ENCODE measurements at regions not wholly inside any gene's neighbourhood (a gene's known extent, or its start where the extent isn't known, plus 50 kb on each side); places are given as distances from the start of the nearest gene placed in this dataset.
A peak's percentile ranks its signal among the peaks of the same experiment; 100 is the strongest.

DNA sequence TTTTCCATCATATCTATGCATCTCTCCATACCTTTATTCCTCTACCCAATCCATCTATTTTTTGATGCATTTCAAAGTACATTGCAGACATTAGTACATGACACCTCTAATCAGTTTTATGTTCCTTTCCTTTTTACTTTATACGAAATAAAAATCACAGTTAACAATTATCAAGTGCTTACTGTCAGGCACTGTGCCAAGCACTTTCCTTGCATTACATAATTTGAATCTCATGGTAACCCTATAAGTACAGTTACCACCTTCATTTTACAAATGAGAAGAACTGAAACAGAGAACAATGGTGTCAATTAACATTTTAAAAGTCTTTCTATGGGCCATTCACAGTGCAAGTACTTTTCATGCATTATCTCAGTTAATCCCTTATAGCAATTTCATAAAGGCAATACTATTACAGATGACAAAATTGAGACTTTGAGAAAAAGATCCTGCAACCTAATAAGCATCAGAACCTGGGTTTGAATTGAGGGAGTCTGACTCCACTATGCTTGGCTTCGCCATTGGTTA lies 544.4 kb upstream of the TNP1 start:
- no peak for DNase-seq (ENCODE audit: low read depth)
- peaks cover 21% of the 10 kb centered on the region for H3K4me1 ChIP-seq (ENCODE audit: control insufficient read depth, insufficient read depth, low read length)
- no peak overlapping the region for H3K9ac ChIP-seq (ENCODE audit: low read length)
- no peaks in the 10 kb centered on the region for H3K9me3 ChIP-seq (ENCODE audit: control insufficient read depth, low read length)
- H3K36me3 ChIP-seq (ENCODE audit: control insufficient read depth, insufficient read depth, low read length, severe bottlenecking), result no peaks in the 10 kb centered on the region
- no peaks in the 10 kb centered on the region for H3K27me3 ChIP-seq (replicated peaks; ENCODE audit: control insufficient read depth, insufficient read depth, low read length)
- H3K4me3 ChIP-seq (ENCODE audit: low read length), result no peak overlapping the region

DNA sequence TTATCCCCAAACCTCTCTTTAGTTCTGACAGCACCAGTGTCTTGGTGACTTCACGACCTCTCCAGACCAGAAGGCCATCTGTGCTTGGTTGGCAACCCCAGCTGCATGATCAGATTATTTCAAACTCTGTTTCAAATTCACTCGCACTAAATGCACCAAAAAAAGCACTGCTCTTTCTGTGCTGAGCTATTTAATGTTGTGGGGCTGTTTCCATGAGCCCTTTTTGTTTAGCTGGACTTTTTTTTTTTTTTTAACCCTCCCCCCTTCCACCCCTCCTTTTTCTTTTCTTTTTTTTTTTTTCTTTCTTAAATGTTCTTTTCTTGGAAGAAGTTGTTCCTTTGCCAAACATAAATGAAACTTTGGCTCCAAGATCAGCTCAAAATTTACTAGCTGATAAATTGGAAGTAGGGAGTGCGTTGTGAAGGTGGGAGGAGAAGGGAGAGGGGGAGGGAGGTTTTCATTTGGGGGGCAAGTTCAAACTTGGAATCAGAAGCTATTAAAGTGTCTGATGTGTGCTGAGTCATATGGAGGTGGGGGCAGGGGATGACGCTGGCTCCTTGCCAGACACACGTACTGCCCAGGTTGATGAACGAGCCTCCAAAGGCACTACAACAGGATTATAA lies 543.0 kb upstream of the TNP1 start:
- H3K27me3 ChIP-seq (replicated peaks; ENCODE audit: control insufficient read depth, insufficient read depth, low read length), result no peaks in the 10 kb centered on the region
- DNase-seq (ENCODE audit: low read depth), result no peak
- no peaks in the 10 kb centered on the region for H3K9me3 ChIP-seq (ENCODE audit: control insufficient read depth, low read length)
- H3K4me3 ChIP-seq (ENCODE audit: low read length), result no peak overlapping the region
- peaks cover 20% of the 10 kb centered on the region for H3K4me1 ChIP-seq (ENCODE audit: control insufficient read depth, insufficient read depth, low read length)
- H3K9ac ChIP-seq (ENCODE audit: low read length), result peak overlapping the region; percentile 28
- no peaks in the 10 kb centered on the region for H3K36me3 ChIP-seq (ENCODE audit: control insufficient read depth, insufficient read depth, low read length, severe bottlenecking)

DNA sequence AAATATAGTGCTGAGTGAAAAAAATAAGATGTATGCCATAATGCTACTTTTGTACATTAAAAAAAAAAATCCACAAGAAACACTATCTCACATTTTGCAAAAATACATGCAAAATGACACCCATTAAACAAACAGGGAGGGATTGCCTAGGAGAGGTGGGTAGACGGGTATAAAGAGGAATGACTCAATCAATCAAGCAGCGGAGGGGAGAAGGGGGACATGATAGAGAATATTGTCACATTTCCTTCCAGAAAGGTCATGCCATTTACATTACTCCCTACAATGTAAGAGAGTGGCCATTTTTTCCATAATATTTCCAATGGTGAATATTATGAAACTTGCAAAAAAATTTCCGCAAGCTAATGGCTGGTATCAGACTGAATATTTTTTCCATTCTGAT lies 542.3 kb upstream of the TNP1 start:
- Histone ChIP-seq H3K36me3 (ENCODE audit: control insufficient read depth, insufficient read depth, low read length, severe bottlenecking) (no peaks in the 10 kb centered on the region), H3K9me3 (ENCODE audit: control insufficient read depth, low read length) (no peaks in the 10 kb centered on the region), H3K9ac (ENCODE audit: low read length) (no peak overlapping the region), H3K4me1 (ENCODE audit: control insufficient read depth, insufficient read depth, low read length) (peaks cover 14% of the 10 kb centered on the region), H3K27me3 (replicated peaks; ENCODE audit: control insufficient read depth, insufficient read depth, low read length) (no peaks in the 10 kb centered on the region), H3K4me3 (ENCODE audit: low read length) (no peak overlapping the region)
- DNase-seq (ENCODE audit: low read depth), result no peak

DNA sequence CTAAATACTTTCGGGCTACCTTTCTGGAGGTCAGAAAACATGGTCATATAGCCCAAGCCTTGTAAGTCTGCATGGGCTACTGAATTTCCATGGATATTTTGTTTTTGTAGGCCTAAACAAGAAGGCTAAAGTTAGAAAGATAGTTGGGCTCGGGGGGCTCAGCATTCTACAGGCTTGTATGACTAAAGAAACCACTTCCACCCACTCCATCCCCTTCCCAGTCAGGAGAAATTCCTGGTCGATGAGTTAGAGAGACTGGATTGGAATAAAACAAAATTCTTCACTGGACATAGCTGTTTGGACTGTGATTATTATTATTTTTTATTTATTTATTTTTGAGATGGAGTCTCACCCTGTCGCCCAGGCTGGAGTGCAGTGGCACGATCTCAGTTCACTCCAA lies 539.4 kb upstream of the TNP1 start:
- Histone ChIP-seq H3K9me3 (ENCODE audit: control insufficient read depth, low read length) (no peaks in the 10 kb centered on the region), H3K4me3 (ENCODE audit: low read length) (no peak overlapping the region), H3K27me3 (replicated peaks; ENCODE audit: control insufficient read depth, insufficient read depth, low read length) (no peaks in the 10 kb centered on the region), H3K9ac (ENCODE audit: low read length) (no peak overlapping the region), H3K4me1 (ENCODE audit: control insufficient read depth, insufficient read depth, low read length) (peaks cover 30% of the 10 kb centered on the region), H3K36me3 (ENCODE audit: control insufficient read depth, insufficient read depth, low read length, severe bottlenecking) (no peaks in the 10 kb centered on the region)
- DNase-seq (ENCODE audit: low read depth), result no peak

DNA sequence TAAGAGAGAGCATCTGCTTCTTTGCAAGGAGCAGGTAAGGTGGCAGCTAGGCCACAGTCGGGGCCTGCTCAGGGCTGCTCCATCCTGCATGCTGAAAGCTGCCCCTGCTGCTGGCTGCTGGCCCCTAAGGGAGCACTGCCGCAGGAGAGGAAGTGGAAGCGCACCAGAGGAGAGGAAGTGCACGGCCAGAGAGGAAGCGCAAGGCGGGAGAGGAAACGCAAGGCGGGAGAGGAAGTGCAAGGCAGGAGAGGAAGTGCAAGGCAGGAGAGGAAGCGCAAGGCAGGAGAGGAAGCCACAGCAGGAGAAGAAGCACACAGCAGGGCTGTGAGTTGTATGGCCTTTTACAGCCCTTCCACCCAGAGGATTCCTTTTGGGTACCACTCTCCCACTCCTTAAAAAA lies 539.0 kb upstream of the TNP1 start:
- H3K4me3 ChIP-seq (ENCODE audit: low read length), result no peak overlapping the region
- H3K4me1 ChIP-seq (ENCODE audit: control insufficient read depth, insufficient read depth, low read length), result peaks cover 35% of the 10 kb centered on the region
- no peaks in the 10 kb centered on the region for H3K9me3 ChIP-seq (ENCODE audit: control insufficient read depth, low read length)
- no peaks in the 10 kb centered on the region for H3K27me3 ChIP-seq (replicated peaks; ENCODE audit: control insufficient read depth, insufficient read depth, low read length)
- DNase-seq (ENCODE audit: low read depth), result no peak
- no peak overlapping the region for H3K9ac ChIP-seq (ENCODE audit: low read length)
- H3K36me3 ChIP-seq (ENCODE audit: control insufficient read depth, insufficient read depth, low read length, severe bottlenecking), result no peaks in the 10 kb centered on the region

DNA sequence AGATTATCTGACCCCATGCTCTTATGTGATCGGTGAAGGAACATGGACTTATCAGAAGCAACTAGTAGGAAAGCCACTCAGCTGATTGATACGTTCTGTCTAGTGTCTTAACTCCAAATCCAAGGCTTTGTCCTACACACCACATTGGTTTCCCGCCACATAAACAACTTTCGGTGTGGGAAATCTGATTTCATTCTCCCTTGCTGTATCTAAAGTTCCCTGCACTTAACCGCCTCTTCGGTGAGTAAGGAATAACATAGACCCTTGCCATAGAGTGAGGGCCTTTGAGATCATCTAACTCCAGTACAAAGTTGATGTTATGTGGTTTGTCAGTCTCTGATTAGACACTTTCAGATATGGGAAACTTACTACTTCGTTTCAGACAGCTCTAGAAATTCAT lies 538.2 kb upstream of the TNP1 start:
- no peaks in the 10 kb centered on the region for H3K36me3 ChIP-seq (ENCODE audit: control insufficient read depth, insufficient read depth, low read length, severe bottlenecking)
- H3K9ac ChIP-seq (ENCODE audit: low read length), result no peak overlapping the region
- no peaks in the 10 kb centered on the region for H3K9me3 ChIP-seq (ENCODE audit: control insufficient read depth, low read length)
- DNase-seq (ENCODE audit: low read depth), result no peak
- no peak overlapping the region for H3K4me3 ChIP-seq (ENCODE audit: low read length)
- H3K4me1 ChIP-seq (ENCODE audit: control insufficient read depth, insufficient read depth, low read length), result peaks cover 36% of the 10 kb centered on the region
- H3K27me3 ChIP-seq (replicated peaks; ENCODE audit: control insufficient read depth, insufficient read depth, low read length), result no peaks in the 10 kb centered on the region

DNA sequence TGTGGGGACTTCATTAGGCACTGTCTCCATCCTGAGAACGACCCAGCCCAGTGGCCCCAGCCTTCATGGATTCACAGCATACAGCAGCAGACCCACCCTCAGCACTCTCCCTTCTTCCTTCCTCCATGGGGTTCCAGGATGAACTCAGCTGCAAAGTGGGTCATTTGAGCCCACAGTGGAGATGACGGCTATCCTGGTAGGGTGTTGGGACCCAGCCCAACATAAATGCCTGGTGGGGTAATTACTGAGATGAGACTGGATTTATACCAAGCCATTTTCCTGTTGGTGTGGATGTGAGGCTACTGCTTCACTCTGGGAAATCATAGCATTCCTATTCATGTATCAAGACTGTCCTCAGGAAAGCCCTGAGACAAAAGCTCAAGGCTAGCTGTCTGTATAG lies 536.7 kb upstream of the TNP1 start:
- no peaks in the 10 kb centered on the region for H3K36me3 ChIP-seq (ENCODE audit: control insufficient read depth, insufficient read depth, low read length, severe bottlenecking)
- H3K4me3 ChIP-seq (ENCODE audit: low read length), result no peak overlapping the region
- peaks cover 31% of the 10 kb centered on the region for H3K4me1 ChIP-seq (ENCODE audit: control insufficient read depth, insufficient read depth, low read length)
- no peaks in the 10 kb centered on the region for H3K9me3 ChIP-seq (ENCODE audit: control insufficient read depth, low read length)
- no peak for DNase-seq (ENCODE audit: low read depth)
- H3K27me3 ChIP-seq (replicated peaks; ENCODE audit: control insufficient read depth, insufficient read depth, low read length), result no peaks in the 10 kb centered on the region
- H3K9ac ChIP-seq (ENCODE audit: low read length), result no peak overlapping the region

DNA sequence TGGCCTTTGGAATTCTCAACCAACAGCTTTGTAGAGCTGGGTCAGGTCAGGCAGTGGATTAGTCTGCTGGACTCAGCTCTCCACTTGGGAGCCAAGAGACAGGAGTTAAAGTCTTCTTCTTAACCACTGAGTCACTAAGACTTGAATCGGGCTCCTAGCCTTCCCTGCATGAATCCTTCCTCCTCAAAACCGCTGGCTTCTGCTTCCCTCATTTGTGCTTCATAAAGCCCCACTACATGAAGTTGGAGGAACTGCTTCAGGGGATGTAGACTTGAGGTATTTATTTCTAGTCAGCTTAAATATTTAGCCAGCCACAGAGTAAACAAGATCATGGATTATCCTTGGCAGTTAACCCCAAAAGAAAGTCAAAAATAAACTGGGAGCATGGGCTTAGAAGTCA lies 536.3 kb upstream of the TNP1 start:
- Histone ChIP-seq H3K4me1 (ENCODE audit: control insufficient read depth, insufficient read depth, low read length) (peaks cover 31% of the 10 kb centered on the region), H3K9ac (ENCODE audit: low read length) (no peak overlapping the region), H3K9me3 (ENCODE audit: control insufficient read depth, low read length) (peaks cover under 1% of the 10 kb centered on the region), H3K36me3 (ENCODE audit: control insufficient read depth, insufficient read depth, low read length, severe bottlenecking) (no peaks in the 10 kb centered on the region), H3K27me3 (replicated peaks; ENCODE audit: control insufficient read depth, insufficient read depth, low read length) (no peaks in the 10 kb centered on the region), H3K4me3 (ENCODE audit: low read length) (no peak overlapping the region)
- peak; percentile 19 for DNase-seq (ENCODE audit: low read depth)

DNA sequence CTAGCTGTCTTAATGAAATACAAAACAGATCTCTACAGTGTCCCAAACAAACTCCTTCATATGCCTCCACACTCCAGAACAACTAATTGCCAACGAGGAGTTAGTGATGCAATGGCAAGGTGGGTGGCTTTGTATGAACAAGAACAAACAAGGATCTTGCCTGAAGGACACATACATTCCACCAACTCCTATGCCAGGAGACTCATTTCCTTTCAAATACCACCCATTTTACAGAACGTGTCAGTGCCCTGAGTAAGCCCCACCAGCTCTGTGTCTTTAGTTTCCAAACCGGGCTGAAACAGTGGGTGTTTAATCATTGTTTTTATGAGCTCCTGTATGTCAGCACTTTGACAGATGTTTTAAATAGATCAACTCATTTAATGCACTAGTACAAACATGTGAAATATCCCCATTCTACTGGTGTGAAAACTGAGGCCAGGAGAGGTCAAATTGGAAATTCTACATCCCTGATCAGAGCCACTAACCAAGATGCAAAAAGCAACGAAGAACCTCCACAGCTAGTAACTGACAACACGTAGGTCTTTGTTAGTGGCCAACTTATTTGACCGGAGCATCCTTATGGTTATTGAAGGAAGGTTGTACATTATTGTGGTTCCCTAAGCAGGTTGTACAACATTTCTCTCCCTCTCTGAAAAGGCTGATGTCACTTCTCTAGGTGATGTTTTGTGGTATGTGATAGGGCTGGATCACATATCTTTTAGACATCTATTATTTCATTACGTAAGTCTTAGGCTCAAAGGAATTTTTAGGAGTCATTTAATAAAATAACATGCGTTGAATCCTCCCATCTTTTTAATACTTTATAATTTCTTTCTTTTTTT lies 534.9 kb upstream of the TNP1 start:
- peak; percentile 28 for DNase-seq (ENCODE audit: low read depth)
- peaks cover 4% of the 10 kb centered on the region for H3K9me3 ChIP-seq (ENCODE audit: control insufficient read depth, low read length)
- H3K36me3 ChIP-seq (ENCODE audit: control insufficient read depth, insufficient read depth, low read length, severe bottlenecking), result no peaks in the 10 kb centered on the region
- peaks cover 31% of the 10 kb centered on the region for H3K4me1 ChIP-seq (ENCODE audit: control insufficient read depth, insufficient read depth, low read length)
- peak overlapping the region; percentile 50 for H3K9ac ChIP-seq (ENCODE audit: low read length)
- H3K27me3 ChIP-seq (replicated peaks; ENCODE audit: control insufficient read depth, insufficient read depth, low read length), result no peaks in the 10 kb centered on the region
- no peak overlapping the region for H3K4me3 ChIP-seq (ENCODE audit: low read length)

DNA sequence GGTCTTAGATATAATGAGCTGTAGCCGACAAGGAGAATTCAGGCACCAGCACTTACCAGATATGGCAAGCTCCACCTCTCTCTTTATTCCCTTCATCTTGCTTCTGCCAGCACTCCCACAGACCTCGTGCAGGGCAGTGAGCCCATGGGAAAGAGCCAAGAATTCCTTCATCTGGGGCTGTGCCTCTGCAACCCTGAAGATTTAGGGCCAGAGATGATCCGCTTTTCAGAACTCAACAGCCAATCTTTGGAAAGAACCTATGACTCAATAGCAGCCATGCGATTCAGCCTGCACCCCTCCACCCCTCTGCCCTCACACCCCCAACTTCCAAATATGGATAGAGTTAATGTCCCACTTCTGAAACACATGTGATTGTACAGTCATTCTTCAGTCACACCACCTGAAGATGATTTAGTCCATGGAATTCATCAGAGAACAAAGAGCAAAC lies 533.7 kb upstream of the TNP1 start:
- H3K4me1 ChIP-seq (ENCODE audit: control insufficient read depth, insufficient read depth, low read length), result peaks cover 31% of the 10 kb centered on the region
- H3K9me3 ChIP-seq (ENCODE audit: control insufficient read depth, low read length), result peaks cover 4% of the 10 kb centered on the region
- H3K9ac ChIP-seq (ENCODE audit: low read length), result peak overlapping the region; percentile 50
- no peaks in the 10 kb centered on the region for H3K27me3 ChIP-seq (replicated peaks; ENCODE audit: control insufficient read depth, insufficient read depth, low read length)
- peak; percentile 63 for DNase-seq (ENCODE audit: low read depth)
- peak overlapping the region; percentile 40 for H3K4me3 ChIP-seq (ENCODE audit: low read length)
- H3K36me3 ChIP-seq (ENCODE audit: control insufficient read depth, insufficient read depth, low read length, severe bottlenecking), result no peaks in the 10 kb centered on the region

DNA sequence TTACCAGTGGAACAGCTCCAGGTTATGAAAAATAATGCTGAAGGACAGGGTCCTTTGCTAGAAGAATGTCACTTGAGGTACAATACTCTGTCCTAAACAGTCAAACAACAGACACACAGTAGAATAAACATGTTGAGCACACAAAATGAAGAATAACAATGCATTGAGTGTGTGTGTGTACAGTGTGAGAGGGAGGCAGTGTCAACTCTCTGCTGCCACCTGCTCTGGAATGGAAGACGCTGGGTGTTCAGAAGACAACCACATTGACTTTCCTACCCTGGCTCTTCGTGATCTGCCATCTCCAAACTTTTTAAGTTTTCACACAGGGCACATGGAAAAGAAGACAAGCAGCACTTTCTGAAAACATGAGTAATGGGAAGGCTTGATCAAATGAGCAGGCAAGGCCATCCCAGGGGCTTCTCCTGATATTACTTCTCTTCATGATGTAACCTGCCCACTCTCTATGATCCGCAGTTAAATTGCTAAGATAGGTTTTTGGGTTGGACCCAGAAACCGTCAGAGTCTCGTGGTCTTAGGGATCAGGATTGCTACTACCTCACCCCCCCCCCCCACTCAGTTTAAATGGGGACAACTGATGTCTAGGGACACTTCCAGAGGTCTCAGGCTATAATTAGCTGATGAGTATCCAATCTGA lies 533.2 kb upstream of the TNP1 start:
- Histone ChIP-seq H3K4me1 (ENCODE audit: control insufficient read depth, insufficient read depth, low read length) (peaks cover 31% of the 10 kb centered on the region), H3K4me3 (ENCODE audit: low read length) (peak overlapping the region; percentile 23), H3K9ac (ENCODE audit: low read length) (peak overlapping the region; percentile 26), H3K36me3 (ENCODE audit: control insufficient read depth, insufficient read depth, low read length, severe bottlenecking) (no peaks in the 10 kb centered on the region), H3K9me3 (ENCODE audit: control insufficient read depth, low read length) (peaks cover 4% of the 10 kb centered on the region), H3K27me3 (replicated peaks; ENCODE audit: control insufficient read depth, insufficient read depth, low read length) (no peaks in the 10 kb centered on the region)
- no peak for DNase-seq (ENCODE audit: low read depth)

Measured in adipocyte (in vitro differentiated cells).